H1 (cell line): ENCODE measurements at regions not wholly inside any gene's neighbourhood (a gene's known extent, or its start where the extent isn't known, plus 50 kb on each side); places are given as distances from the start of the nearest gene placed in this dataset.

Source experiments
- CHD2 ChIP-seq: IDR thresholded peaks from 2 replicates; pipeline ENCODE4 v1.6.1; 2012; ENCODE audit warnings: low read length, improper control_type of control experiment
- HDAC6 ChIP-seq: IDR thresholded peaks from one replicate; pipeline ENCODE4 v1.7.1; 2012; ENCODE audit warnings: low read depth, mild to moderate bottlenecking, inconsistent platforms, low read length, moderate library complexity
- PHF8 ChIP-seq: fragments of 200-600 bp; sonication (generic); conservative IDR thresholded peaks from 2 replicates; pipeline ENCODE4 v1.7.1; 2012; ENCODE audit warnings: low read depth, mild to moderate bottlenecking, inconsistent platforms, low read length, moderate library complexity
- POU5F1 ChIP-seq: IDR thresholded peaks from 2 replicates; pipeline ENCODE4 v1.6.1; 2011; ENCODE audit warnings: low read depth, mild to moderate bottlenecking, low read length, moderate library complexity
- TF ChIP-seq, protein P1 (sequence below): fragments of 300-600 bp; sonication (generic); IDR thresholded peaks from 2 replicates; pipeline ENCODE4 v1.7.1; 2012; ENCODE audit warnings: low read length, moderate library complexity, mild to moderate bottlenecking, inconsistent platforms; ENCODE audit not compliant: insufficient replicate concordance
- TF ChIP-seq, protein P2 (sequence below): IDR thresholded peaks from 2 replicates; pipeline ENCODE4 v1.6.1; 2012; ENCODE audit warnings: inconsistent platforms

DNA sequence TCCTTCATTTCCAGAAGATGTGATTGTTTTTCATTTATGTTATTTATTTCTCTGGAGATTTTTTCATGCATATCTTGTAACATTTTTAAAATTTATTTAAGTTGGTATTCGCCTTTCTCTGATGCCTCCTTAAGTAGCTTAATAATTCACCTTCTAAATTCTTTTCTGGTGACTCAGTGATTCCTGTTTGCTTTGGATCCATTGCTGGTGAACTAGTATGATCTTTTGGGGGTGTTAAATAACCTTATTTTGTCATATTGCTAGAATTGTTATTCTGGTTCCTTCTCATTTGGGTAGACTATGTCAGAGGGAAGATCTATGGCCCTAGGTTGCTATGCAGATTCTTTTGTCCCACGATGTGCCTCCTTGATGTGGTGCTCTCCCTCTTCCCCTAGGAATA lies 1347.2 kb upstream of the B3GALT2 start (continued):
- TF ChIP-seq, protein P1, sequence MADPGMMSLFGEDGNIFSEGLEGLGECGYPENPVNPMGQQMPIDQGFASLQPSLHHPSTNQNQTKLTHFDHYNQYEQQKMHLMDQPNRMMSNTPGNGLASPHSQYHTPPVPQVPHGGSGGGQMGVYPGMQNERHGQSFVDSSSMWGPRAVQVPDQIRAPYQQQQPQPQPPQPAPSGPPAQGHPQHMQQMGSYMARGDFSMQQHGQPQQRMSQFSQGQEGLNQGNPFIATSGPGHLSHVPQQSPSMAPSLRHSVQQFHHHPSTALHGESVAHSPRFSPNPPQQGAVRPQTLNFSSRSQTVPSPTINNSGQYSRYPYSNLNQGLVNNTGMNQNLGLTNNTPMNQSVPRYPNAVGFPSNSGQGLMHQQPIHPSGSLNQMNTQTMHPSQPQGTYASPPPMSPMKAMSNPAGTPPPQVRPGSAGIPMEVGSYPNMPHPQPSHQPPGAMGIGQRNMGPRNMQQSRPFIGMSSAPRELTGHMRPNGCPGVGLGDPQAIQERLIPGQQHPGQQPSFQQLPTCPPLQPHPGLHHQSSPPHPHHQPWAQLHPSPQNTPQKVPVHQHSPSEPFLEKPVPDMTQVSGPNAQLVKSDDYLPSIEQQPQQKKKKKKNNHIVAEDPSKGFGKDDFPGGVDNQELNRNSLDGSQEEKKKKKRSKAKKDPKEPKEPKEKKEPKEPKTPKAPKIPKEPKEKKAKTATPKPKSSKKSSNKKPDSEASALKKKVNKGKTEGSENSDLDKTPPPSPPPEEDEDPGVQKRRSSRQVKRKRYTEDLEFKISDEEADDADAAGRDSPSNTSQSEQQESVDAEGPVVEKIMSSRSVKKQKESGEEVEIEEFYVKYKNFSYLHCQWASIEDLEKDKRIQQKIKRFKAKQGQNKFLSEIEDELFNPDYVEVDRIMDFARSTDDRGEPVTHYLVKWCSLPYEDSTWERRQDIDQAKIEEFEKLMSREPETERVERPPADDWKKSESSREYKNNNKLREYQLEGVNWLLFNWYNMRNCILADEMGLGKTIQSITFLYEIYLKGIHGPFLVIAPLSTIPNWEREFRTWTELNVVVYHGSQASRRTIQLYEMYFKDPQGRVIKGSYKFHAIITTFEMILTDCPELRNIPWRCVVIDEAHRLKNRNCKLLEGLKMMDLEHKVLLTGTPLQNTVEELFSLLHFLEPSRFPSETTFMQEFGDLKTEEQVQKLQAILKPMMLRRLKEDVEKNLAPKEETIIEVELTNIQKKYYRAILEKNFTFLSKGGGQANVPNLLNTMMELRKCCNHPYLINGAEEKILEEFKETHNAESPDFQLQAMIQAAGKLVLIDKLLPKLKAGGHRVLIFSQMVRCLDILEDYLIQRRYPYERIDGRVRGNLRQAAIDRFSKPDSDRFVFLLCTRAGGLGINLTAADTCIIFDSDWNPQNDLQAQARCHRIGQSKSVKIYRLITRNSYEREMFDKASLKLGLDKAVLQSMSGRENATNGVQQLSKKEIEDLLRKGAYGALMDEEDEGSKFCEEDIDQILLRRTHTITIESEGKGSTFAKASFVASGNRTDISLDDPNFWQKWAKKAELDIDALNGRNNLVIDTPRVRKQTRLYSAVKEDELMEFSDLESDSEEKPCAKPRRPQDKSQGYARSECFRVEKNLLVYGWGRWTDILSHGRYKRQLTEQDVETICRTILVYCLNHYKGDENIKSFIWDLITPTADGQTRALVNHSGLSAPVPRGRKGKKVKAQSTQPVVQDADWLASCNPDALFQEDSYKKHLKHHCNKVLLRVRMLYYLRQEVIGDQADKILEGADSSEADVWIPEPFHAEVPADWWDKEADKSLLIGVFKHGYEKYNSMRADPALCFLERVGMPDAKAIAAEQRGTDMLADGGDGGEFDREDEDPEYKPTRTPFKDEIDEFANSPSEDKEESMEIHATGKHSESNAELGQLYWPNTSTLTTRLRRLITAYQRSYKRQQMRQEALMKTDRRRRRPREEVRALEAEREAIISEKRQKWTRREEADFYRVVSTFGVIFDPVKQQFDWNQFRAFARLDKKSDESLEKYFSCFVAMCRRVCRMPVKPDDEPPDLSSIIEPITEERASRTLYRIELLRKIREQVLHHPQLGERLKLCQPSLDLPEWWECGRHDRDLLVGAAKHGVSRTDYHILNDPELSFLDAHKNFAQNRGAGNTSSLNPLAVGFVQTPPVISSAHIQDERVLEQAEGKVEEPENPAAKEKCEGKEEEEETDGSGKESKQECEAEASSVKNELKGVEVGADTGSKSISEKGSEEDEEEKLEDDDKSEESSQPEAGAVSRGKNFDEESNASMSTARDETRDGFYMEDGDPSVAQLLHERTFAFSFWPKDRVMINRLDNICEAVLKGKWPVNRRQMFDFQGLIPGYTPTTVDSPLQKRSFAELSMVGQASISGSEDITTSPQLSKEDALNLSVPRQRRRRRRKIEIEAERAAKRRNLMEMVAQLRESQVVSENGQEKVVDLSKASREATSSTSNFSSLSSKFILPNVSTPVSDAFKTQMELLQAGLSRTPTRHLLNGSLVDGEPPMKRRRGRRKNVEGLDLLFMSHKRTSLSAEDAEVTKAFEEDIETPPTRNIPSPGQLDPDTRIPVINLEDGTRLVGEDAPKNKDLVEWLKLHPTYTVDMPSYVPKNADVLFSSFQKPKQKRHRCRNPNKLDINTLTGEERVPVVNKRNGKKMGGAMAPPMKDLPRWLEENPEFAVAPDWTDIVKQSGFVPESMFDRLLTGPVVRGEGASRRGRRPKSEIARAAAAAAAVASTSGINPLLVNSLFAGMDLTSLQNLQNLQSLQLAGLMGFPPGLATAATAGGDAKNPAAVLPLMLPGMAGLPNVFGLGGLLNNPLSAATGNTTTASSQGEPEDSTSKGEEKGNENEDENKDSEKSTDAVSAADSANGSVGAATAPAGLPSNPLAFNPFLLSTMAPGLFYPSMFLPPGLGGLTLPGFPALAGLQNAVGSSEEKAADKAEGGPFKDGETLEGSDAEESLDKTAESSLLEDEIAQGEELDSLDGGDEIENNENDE = no peak
- TF ChIP-seq POU5F1 (no peak), HDAC6 (no peak), CHD2 (no peak), PHF8 (no peak)
- TF ChIP-seq, protein P2, sequence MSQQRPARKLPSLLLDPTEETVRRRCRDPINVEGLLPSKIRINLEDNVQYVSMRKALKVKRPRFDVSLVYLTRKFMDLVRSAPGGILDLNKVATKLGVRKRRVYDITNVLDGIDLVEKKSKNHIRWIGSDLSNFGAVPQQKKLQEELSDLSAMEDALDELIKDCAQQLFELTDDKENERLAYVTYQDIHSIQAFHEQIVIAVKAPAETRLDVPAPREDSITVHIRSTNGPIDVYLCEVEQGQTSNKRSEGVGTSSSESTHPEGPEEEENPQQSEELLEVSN = no peak
